HCT116 (cell line): ENCODE measurements at regions not wholly inside any gene's neighbourhood (a gene's known extent, or its start where the extent isn't known, plus 50 kb on each side); places are given as distances from the start of the nearest gene placed in this dataset.

Experiments
- ATAC-seq: fragments of 200-7000 bp; cut with Tn5 transposase; 2 replicates; pipeline ENCODE4 v1.9.1; 2020; ENCODE audit warnings: mild to moderate bottlenecking, moderate library complexity
- BruUV-seq: library from RNA; stranded (reverse); fragments of 400-500 nt; replicated peaks from 2 replicates; lab custom pipeline; 2021; lab: Mats Ljungman, UMichigan
- CTCF ChIA-PET: fragments of 300-600 bp; sonication (Branson Sonifier 250); formaldehyde crosslinking; loops from one replicate; lab custom pipeline; 2021; ENCODE audit warnings: antibody characterized with exemption; lab: Charles Lee
- POLR2A ChIA-PET: fragments of 300-600, 350-600 bp; sonication (Branson Sonifier 250); formaldehyde crosslinking; loops from one replicate; lab custom pipeline; 2021; ENCODE audit warnings: antibody characterized with exemption; lab: Charles Lee
- RAD21 ChIA-PET, 2 experiments: fragments of 300-600 bp; sonication (Branson Sonifier 250); formaldehyde crosslinking; loops; one replicate each; lab custom pipeline; 2023; ENCODE audit warnings: low total read pairs in 2 of 2; ENCODE audit not compliant: uncharacterized antibody in 2 of 2, unreplicated experiment in 2 of 2, low non-redundant PET in 1 of 2; lab: Charles Lee
- DNase-seq: peaks from one replicate; pipeline ENCODE4 v3.0.0-alpha.2; 2010; ENCODE audit warnings: low read depth, low spot score
- H2AFZ ChIP-seq: fragments of 200-600 bp; shearing (Covaris generic), sonication (generic); 2 replicates; pipeline ENCODE4 v1.6.1; 2017; ENCODE audit warnings: low read depth, mixed run types, mixed read lengths, antibody characterized with exemption, low read length; ENCODE audit not compliant: poor library complexity, severe bottlenecking
- H3K27ac ChIP-seq: 2 replicates; pipeline ENCODE4 v1.5.1; 2012; ENCODE audit warnings: low read depth, low read length
- H3K27me3 ChIP-seq: fragments of 200-600 bp; sonication (generic); 2 replicates; pipeline ENCODE4 v1.6.1; 2016; ENCODE audit warnings: mixed run types, low read length, mixed read lengths; ENCODE audit not compliant: insufficient read depth
- H3K36me3 ChIP-seq, 2 experiments: fragments of 200-500 bp in 1 of 2; fragments of 200-600 bp in 1 of 2; sonication (Bioruptor generic) in 1 of 2; sonication (generic) in 1 of 2; 2 replicates each; pipeline versions ENCODE4 v1.5.1 to v1.6.1; 2014 to 2016; ENCODE audit warnings: low read length in 2 of 2, inconsistent platforms in 1 of 2, mixed read lengths in 1 of 2, mixed run types in 1 of 2; ENCODE audit not compliant: insufficient read depth in 2 of 2, control insufficient read depth in 1 of 2
- H3K4me1 ChIP-seq, 2 experiments: fragments of 200-600 bp in 1 of 2; sonication (generic) in 1 of 2; 2 replicates each; pipeline versions ENCODE4 v1.5.1 to v1.6.1; 2012 to 2017; ENCODE audit warnings: low read length in 2 of 2, inconsistent platforms in 1 of 2, mild to moderate bottlenecking in 1 of 2, mixed read lengths in 1 of 2, mixed run types in 1 of 2, moderate library complexity in 1 of 2; ENCODE audit not compliant: insufficient read depth in 2 of 2, control insufficient read depth in 1 of 2
- H3K4me2 ChIP-seq: fragments of 200-600 bp; sonication (generic); 2 replicates; pipeline ENCODE4 v1.6.1; 2017; ENCODE audit warnings: mixed run types, low read length, mixed read lengths
- H3K4me3 ChIP-seq, 2 experiments: fragments of 200-600 bp in 1 of 2; sonication (generic) in 1 of 2; replicated peaks in 1 of 2; 2 replicates each; pipeline ENCODE4 v1.5.1; 2011 to 2016; ENCODE audit warnings: low read length in 2 of 2, control low read depth in 1 of 2, low read depth in 1 of 2, mild to moderate bottlenecking in 1 of 2, mixed read lengths in 1 of 2, mixed run types in 1 of 2
- H3K79me2 ChIP-seq: fragments of 200-600 bp; sonication (generic); 2 replicates; pipeline ENCODE4 v1.6.1; 2017; ENCODE audit warnings: mild to moderate bottlenecking, mixed run types, low read length, moderate library complexity, mixed read lengths; ENCODE audit not compliant: insufficient read depth
- H3K9ac ChIP-seq: fragments of 200-600 bp; sonication (generic); 2 replicates; pipeline ENCODE4 v1.6.1; 2016; ENCODE audit warnings: low read length, mixed read lengths
- H3K9me2 ChIP-seq: fragments of 200-600 bp; sonication (generic), shearing (Covaris generic); 2 replicates; pipeline ENCODE4 v1.6.1; 2017; ENCODE audit warnings: mixed run types, mild to moderate bottlenecking, moderate library complexity; ENCODE audit not compliant: insufficient read depth
- H3K9me3 ChIP-seq, 2 experiments: fragments of 200-500 bp in 1 of 2; fragments of 200-600 bp in 1 of 2; sonication (Bioruptor generic) in 1 of 2; sonication (generic) in 1 of 2; 2 replicates each; pipeline ENCODE4 v1.6.1; 2014 to 2017; ENCODE audit warnings: low read length in 2 of 2, mixed read lengths in 2 of 2, inconsistent platforms in 1 of 2, low read depth in 1 of 2, mild to moderate bottlenecking in 1 of 2, mixed run types in 1 of 2, moderate library complexity in 1 of 2; ENCODE audit not compliant: control insufficient read depth in 1 of 2, insufficient read depth in 1 of 2
- H4K20me1 ChIP-seq: fragments of 200-600 bp; sonication (generic), shearing (Covaris generic); 2 replicates; pipeline ENCODE4 v1.6.1; 2017; ENCODE audit warnings: mixed run types, mild to moderate bottlenecking, moderate library complexity; ENCODE audit not compliant: insufficient read depth
- ATF3 ChIP-seq: IDR thresholded peaks from 2 replicates; pipeline ENCODE4 v1.6.1; 2012
- CEBPB ChIP-seq: IDR thresholded peaks from 2 replicates; pipeline ENCODE4 v1.6.1; 2012; ENCODE audit warnings: low read depth
- ELF1 ChIP-seq: IDR thresholded peaks from 2 replicates; pipeline ENCODE4 v1.6.1; 2012; ENCODE audit warnings: low read depth, borderline replicate concordance
- EZH2 ChIP-seq: fragments of 200-600 bp; sonication (generic); IDR thresholded peaks from 2 replicates; pipeline ENCODE4 v1.6.1; 2017; ENCODE audit warnings: antibody characterized with exemption, mixed run types
- JUND ChIP-seq: IDR thresholded peaks from 2 replicates; pipeline ENCODE4 v1.6.1; 2012
- POLR2A ChIP-seq: IDR thresholded peaks from 2 replicates; pipeline ENCODE4 v1.7.0; 2011; ENCODE audit warnings: borderline replicate concordance; ENCODE audit not compliant: insufficient read depth, insufficient read length; ENCODE audit errors: extremely low read depth
- POLR2AphosphoS5 ChIP-seq: IDR thresholded peaks from 2 replicates; pipeline ENCODE4 v1.6.1; 2011; ENCODE audit warnings: mild to moderate bottlenecking, low read depth, low read length, moderate library complexity
- RAD21 ChIP-seq: IDR thresholded peaks from 2 replicates; pipeline ENCODE4 v1.6.1; 2012; ENCODE audit warnings: low read depth, mild to moderate bottlenecking
- SIN3A ChIP-seq: IDR thresholded peaks from 2 replicates; pipeline ENCODE4 v1.6.1; 2012; ENCODE audit warnings: low read depth
- SP1 ChIP-seq: IDR thresholded peaks from 2 replicates; pipeline ENCODE4 v1.6.1; 2012; ENCODE audit warnings: low read depth
- SRF ChIP-seq: IDR thresholded peaks from 2 replicates; pipeline ENCODE4 v1.6.1; 2012; ENCODE audit warnings: low read depth
- TCF7L2 ChIP-seq: IDR thresholded peaks from 2 replicates; pipeline ENCODE4 v1.7.0; 2011; ENCODE audit warnings: borderline replicate concordance, inconsistent platforms; ENCODE audit not compliant: insufficient read depth, insufficient read length; ENCODE audit errors: extremely low read depth
- YY1 ChIP-seq: IDR thresholded peaks from 2 replicates; pipeline ENCODE4 v1.6.1; 2011; ENCODE audit warnings: low read length, low read depth, moderate library complexity, mild to moderate bottlenecking; ENCODE audit not compliant: insufficient replicate concordance; ENCODE audit errors: extremely low read depth
- ZFX ChIP-seq: fragments of 450-650 bp; IDR thresholded peaks from 2 replicates; pipeline ENCODE4 v1.6.1; 2017
- ZNF274 ChIP-seq: fragments of 200-500 bp; sonication (Bioruptor generic); IDR thresholded peaks from 2 replicates; pipeline ENCODE4 v1.6.1; 2014; ENCODE audit warnings: mild to moderate bottlenecking, low read depth, low read length, inconsistent platforms
- intact Hi-C: fragments of 100-400 bp; cut with micrococcal nuclease; formaldehyde crosslinking; loops from 2 replicates; pipeline ENCODE4 v1.10.0; 2022
- TF ChIP-seq, protein P1 (sequence below): IDR thresholded peaks from 2 replicates; pipeline ENCODE4 v1.6.1; 2012
- TF ChIP-seq, protein P2 (sequence below): IDR thresholded peaks from 2 replicates; pipeline ENCODE4 v1.6.1; 2012; ENCODE audit warnings: low read depth

- ATAC-seq (no peak), DNase-seq (no peak)
- H3K4me3 ChIP-seq, result no peak overlapping the region
- H3K4me2 ChIP-seq, result no peak overlapping the region
- H3K9me3 ChIP-seq, result no peaks in the 10 kb centered on the region; a peak in 1 of 4 replicates
- H3K4me1 ChIP-seq, result no peaks in the 10 kb centered on the region
- ChIA-PET POLR2A (no interaction called here), CTCF (no interaction called here), RAD21 (no interaction called here)
- BruUV-seq, result no TSS peak
- intact Hi-C loops, result no loop called here
- no peaks in the 10 kb centered on the region for H3K9me2 ChIP-seq
- H4K20me1 ChIP-seq, result no peaks in the 10 kb centered on the region
- H3K27ac ChIP-seq, result no peak overlapping the region
- TF ChIP-seq SP1, result no peak
- TF ChIP-seq ZNF274, result no peak
- TF ChIP-seq SRF, result no peak
- TF ChIP-seq YY1, result no peak
- no peak for TF ChIP-seq JUND
- TF ChIP-seq POLR2A, result no peak
- no peak for TF ChIP-seq SIN3A
- TF ChIP-seq ZFX, result no peak
- no peak for TF ChIP-seq RAD21
- no peak for TF ChIP-seq ATF3
- no peaks in the 10 kb centered on the region for H3K36me3 ChIP-seq
- no peak overlapping the region for H2AFZ ChIP-seq
- H3K27me3 ChIP-seq, result no peaks in the 10 kb centered on the region
- H3K79me2 ChIP-seq, result no peaks in the 10 kb centered on the region
- no peak overlapping the region for H3K9ac ChIP-seq
These were observed 157.7 kb upstream of the DIPK2B start for GRCh38 chrX:45358392-45358791.

- DNase-seq, result no peak
- H4K20me1 ChIP-seq, result no peaks in the 10 kb centered on the region
- H3K27me3 ChIP-seq, result no peaks in the 10 kb centered on the region
- no peak overlapping the region for H2AFZ ChIP-seq
- BruUV-seq, result no TSS peak
- H3K4me3 ChIP-seq, result no peak overlapping the region
- no peak for ATAC-seq
- H3K9me3 ChIP-seq, result no peaks in the 10 kb centered on the region; a peak in 1 of 4 replicates
- CTCF ChIA-PET, result no interaction called here
- POLR2A ChIA-PET, result no interaction called here
- no peaks in the 10 kb centered on the region for H3K9me2 ChIP-seq
- intact Hi-C loops, result no loop called here
- H3K9ac ChIP-seq, result no peak overlapping the region
- no peak overlapping the region for H3K4me2 ChIP-seq
- RAD21 ChIA-PET, result no interaction called here
- H3K36me3 ChIP-seq, result no peaks in the 10 kb centered on the region
- H3K79me2 ChIP-seq, result no peaks in the 10 kb centered on the region
- TF ChIP-seq, protein P1, sequence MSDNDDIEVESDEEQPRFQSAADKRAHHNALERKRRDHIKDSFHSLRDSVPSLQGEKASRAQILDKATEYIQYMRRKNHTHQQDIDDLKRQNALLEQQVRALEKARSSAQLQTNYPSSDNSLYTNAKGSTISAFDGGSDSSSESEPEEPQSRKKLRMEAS, result no peak
- TF ChIP-seq CEBPB (no peak), ATF3 (no peak), ZFX (no peak), TCF7L2 (no peak), JUND (no peak), EZH2 (no peak), POLR2A (no peak), POLR2AphosphoS5 (no peak), YY1 (no peak), ELF1 (no peak)
- TF ChIP-seq, protein P2, sequence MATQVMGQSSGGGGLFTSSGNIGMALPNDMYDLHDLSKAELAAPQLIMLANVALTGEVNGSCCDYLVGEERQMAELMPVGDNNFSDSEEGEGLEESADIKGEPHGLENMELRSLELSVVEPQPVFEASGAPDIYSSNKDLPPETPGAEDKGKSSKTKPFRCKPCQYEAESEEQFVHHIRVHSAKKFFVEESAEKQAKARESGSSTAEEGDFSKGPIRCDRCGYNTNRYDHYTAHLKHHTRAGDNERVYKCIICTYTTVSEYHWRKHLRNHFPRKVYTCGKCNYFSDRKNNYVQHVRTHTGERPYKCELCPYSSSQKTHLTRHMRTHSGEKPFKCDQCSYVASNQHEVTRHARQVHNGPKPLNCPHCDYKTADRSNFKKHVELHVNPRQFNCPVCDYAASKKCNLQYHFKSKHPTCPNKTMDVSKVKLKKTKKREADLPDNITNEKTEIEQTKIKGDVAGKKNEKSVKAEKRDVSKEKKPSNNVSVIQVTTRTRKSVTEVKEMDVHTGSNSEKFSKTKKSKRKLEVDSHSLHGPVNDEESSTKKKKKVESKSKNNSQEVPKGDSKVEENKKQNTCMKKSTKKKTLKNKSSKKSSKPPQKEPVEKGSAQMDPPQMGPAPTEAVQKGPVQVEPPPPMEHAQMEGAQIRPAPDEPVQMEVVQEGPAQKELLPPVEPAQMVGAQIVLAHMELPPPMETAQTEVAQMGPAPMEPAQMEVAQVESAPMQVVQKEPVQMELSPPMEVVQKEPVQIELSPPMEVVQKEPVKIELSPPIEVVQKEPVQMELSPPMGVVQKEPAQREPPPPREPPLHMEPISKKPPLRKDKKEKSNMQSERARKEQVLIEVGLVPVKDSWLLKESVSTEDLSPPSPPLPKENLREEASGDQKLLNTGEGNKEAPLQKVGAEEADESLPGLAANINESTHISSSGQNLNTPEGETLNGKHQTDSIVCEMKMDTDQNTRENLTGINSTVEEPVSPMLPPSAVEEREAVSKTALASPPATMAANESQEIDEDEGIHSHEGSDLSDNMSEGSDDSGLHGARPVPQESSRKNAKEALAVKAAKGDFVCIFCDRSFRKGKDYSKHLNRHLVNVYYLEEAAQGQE, result no peak
- TF ChIP-seq, all 23 proteins: peak for 0
- no peaks in the 10 kb centered on the region for H3K4me1 ChIP-seq
- no peak overlapping the region for H3K27ac ChIP-seq
These were observed 152.8 kb upstream of the DIPK2B start for GRCh38 chrX:45353456-45353855.
